ENCODE measurements at regions not wholly inside any gene's neighbourhood (a gene's known extent, or its start where the extent isn't known, plus 50 kb on each side); places are given as distances from the start of the nearest gene placed in this dataset.
"Not testable (repeated sequence)": the region's sequence is repeated elsewhere in the genome, so short reads cannot be mapped to it uniquely, and the experiment has no call there.

GRCh38 chr4:18441676-18442075 is 420.1 kb upstream of the LCORL start:
- no peak for DNase-seq (ENCODE audit: low spot score)

GRCh38 chr4:18441203-18441590 is 419.6 kb upstream of the LCORL start:
- DNase-seq (ENCODE audit: low spot score) (no peak), ATAC-seq (no peak)

More at GRCh38 chr4:18441676-18442075, 420.1 kb upstream of the LCORL start:
- ATAC-seq = no peak

- no peak for DNase-seq (ENCODE audit: low spot score)
- ATAC-seq = no peak
These were observed 419.1 kb upstream of the LCORL start for GRCh38 chr4:18440527-18441202.

GRCh38 chr4:18439311-18439710 is 417.8 kb upstream of the LCORL start:
- DNase-seq (ENCODE audit: low spot score) (no peak), ATAC-seq (no peak)

- ATAC-seq = no peak
- DNase-seq (ENCODE audit: low spot score) = no peak
These were observed 414.2 kb upstream of the LCORL start for GRCh38 chr4:18435781-18436180.

GRCh38 chr4:18422685-18423084 is 401.1 kb upstream of the LCORL start:
- no peak for DNase-seq (ENCODE audit: low spot score)
- ATAC-seq = no peak

GRCh38 chr4:18421519-18421918 is 400.0 kb upstream of the LCORL start:
- ATAC-seq (no peak), DNase-seq (ENCODE audit: low spot score) (no peak)

- ATAC-seq (no peak), DNase-seq (ENCODE audit: low spot score) (no peak)
These were observed 398.2 kb upstream of the LCORL start for GRCh38 chr4:18419780-18420179.

GRCh38 chr4:18418195-18418898 is 396.8 kb upstream of the LCORL start:
- ATAC-seq; DNase-seq (ENCODE audit: low spot score): not testable (repeated sequence)

GRCh38 chr4:18417651-18418050 is 396.1 kb upstream of the LCORL start:
- not testable (repeated sequence) for ATAC-seq; DNase-seq (ENCODE audit: low spot score)

GRCh38 chr4:18406264-18406663 is 384.7 kb upstream of the LCORL start:
- DNase-seq (ENCODE audit: low spot score) (no peak), ATAC-seq (no peak)

GRCh38 chr4:18405054-18405453 is 383.5 kb upstream of the LCORL start:
- ATAC-seq (no peak), DNase-seq (ENCODE audit: low spot score) (no peak)

GRCh38 chr4:18404642-18405041 is 383.1 kb upstream of the LCORL start:
- no peak for ATAC-seq

GRCh38 chr4:18403327-18403726 is 381.8 kb upstream of the LCORL start:
- ATAC-seq (no peak), DNase-seq (ENCODE audit: low spot score) (no peak)

More at GRCh38 chr4:18404642-18405041, 383.1 kb upstream of the LCORL start:
- DNase-seq (ENCODE audit: low spot score) = no peak

- no peak for ATAC-seq
- DNase-seq (ENCODE audit: low spot score) = no peak
These were observed 380.3 kb upstream of the LCORL start for GRCh38 chr4:18401868-18402267.

- DNase-seq (ENCODE audit: low spot score) = no peak
- ATAC-seq = no peak
These were observed 379.9 kb upstream of the LCORL start for GRCh38 chr4:18401425-18401824.

- ATAC-seq = no peak
- no peak for DNase-seq (ENCODE audit: low spot score)
These were observed 377.1 kb upstream of the LCORL start for GRCh38 chr4:18398661-18399060.

- ATAC-seq (no peak), DNase-seq (ENCODE audit: low spot score) (no peak)
These were observed 376.3 kb upstream of the LCORL start for GRCh38 chr4:18397681-18398390.

GRCh38 chr4:18394656-18395055 is 373.1 kb upstream of the LCORL start:
- DNase-seq (ENCODE audit: low spot score) (no peak), ATAC-seq (no peak)

- no peak for DNase-seq (ENCODE audit: low spot score)
- no peak for ATAC-seq
These were observed 369.8 kb upstream of the LCORL start for GRCh38 chr4:18391354-18391728.

- ATAC-seq (no peak), DNase-seq (ENCODE audit: low spot score) (no peak)
These were observed 369.2 kb upstream of the LCORL start for GRCh38 chr4:18390655-18391353.

All from left lobe of liver (tissue), 2 donors.